Mammary epithelial cell (primary cell): ENCODE measurements at regions not wholly inside any gene's neighbourhood (a gene's known extent, or its start where the extent isn't known, plus 50 kb on each side); places are given as distances from the start of the nearest gene placed in this dataset.
A peak's percentile ranks its signal among the peaks of the same experiment; 100 is the strongest.

Experiments used
- EZH2 ChIP-seq: IDR thresholded peaks from 2 replicates; pipeline ENCODE4 v1.6.1; 2012; ENCODE audit warnings: low read length, inconsistent platforms, borderline replicate concordance
- TF ChIP-seq, protein P1 (sequence below), 2 donors: IDR thresholded peaks in 1 of 2; conservative IDR thresholded peaks in 1 of 2; 2 replicates each; pipeline ENCODE4 v1.5.1; 2011 to 2012; ENCODE audit warnings: inconsistent platforms in 2 of 2, low read length in 2 of 2, mild to moderate bottlenecking in 2 of 2, control low read depth in 1 of 2, low read depth in 1 of 2; ENCODE audit not compliant: insufficient read depth in 1 of 2; ENCODE audit errors: extremely low read depth in 1 of 2

DNA sequence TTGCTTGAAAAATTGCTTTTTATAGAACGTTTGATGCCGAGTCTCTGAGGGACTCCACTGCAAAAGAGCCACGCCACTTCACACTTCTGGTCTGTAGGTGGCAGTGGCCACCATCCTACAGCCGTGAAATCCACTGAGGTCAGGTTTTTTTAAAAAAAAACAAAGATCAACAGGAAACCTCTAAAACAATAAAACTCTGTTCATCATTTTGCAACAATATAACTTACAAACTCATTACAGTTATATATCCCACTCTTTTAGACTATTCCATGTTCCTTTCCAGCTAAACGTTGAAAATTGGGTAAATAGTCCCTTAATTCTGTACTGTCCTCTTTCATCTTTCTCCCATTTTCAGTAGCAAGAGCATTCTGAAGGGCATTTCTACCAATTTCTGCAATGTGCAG lies 64.6 kb upstream of the FMN2 start:
- TF ChIP-seq, protein P1, sequence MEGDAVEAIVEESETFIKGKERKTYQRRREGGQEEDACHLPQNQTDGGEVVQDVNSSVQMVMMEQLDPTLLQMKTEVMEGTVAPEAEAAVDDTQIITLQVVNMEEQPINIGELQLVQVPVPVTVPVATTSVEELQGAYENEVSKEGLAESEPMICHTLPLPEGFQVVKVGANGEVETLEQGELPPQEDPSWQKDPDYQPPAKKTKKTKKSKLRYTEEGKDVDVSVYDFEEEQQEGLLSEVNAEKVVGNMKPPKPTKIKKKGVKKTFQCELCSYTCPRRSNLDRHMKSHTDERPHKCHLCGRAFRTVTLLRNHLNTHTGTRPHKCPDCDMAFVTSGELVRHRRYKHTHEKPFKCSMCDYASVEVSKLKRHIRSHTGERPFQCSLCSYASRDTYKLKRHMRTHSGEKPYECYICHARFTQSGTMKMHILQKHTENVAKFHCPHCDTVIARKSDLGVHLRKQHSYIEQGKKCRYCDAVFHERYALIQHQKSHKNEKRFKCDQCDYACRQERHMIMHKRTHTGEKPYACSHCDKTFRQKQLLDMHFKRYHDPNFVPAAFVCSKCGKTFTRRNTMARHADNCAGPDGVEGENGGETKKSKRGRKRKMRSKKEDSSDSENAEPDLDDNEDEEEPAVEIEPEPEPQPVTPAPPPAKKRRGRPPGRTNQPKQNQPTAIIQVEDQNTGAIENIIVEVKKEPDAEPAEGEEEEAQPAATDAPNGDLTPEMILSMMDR (conservative IDR thresholded peaks at IDR 0.05 in 1 of 2, IDR thresholded peaks at IDR 0.05 in 1 of 2; ENCODE audit: extremely low read depth in 1 of 2, insufficient read depth in 1 of 2, low read depth in 1 of 2, low read length in 2 of 2) = peak; percentile 63 to 68
- no peak for TF ChIP-seq EZH2
